H1 (cell line): ENCODE measurements at regions not wholly inside any gene's neighbourhood (a gene's known extent, or its start where the extent isn't known, plus 50 kb on each side); places are given as distances from the start of the nearest gene placed in this dataset.

Source experiments
- CTCF ChIA-PET: fragments of 300-600 bp; sonication (Branson Sonifier 250); formaldehyde crosslinking; loops from one replicate; lab custom pipeline; 2021; ENCODE audit not compliant: partially characterized antibody; lab: Charles Lee
- POLR2A ChIA-PET: fragments of 300-600 bp; sonication (Branson Sonifier 250); formaldehyde crosslinking; loops from one replicate; lab custom pipeline; 2021; ENCODE audit warnings: inconsistent platforms; ENCODE audit not compliant: partially characterized antibody; lab: Charles Lee
- DNase-seq, 2 experiments: peaks; one replicate each; pipeline versions ENCODE4 v3.0.0 to v3.0.0-alpha.2; 2010 to 2022; ENCODE audit warnings: low spot score in 2 of 2, low read depth in 1 of 2, mixed read lengths in 1 of 2
- FAIRE-seq: peaks from 2 replicates; lab custom pipeline; 2011; peaks lifted over from hg19 to GRCh38; lab: Jason Lieb, UNC
- H2AFZ ChIP-seq: 2 replicates; pipeline ENCODE4 v1.8.1; 2012; ENCODE audit warnings: low read length, inconsistent platforms
- H2AK5ac ChIP-seq: 2 replicates; pipeline ENCODE4 v1.6.1; 2013; ENCODE audit warnings: low read depth, low read length
- H2BK120ac ChIP-seq: replicated peaks from 2 replicates; pipeline ENCODE3; 2013; ENCODE audit warnings: low read depth, low read length, inconsistent platforms
- H2BK12ac ChIP-seq: 2 replicates; pipeline ENCODE4 v1.6.1; 2013; ENCODE audit warnings: low read depth, low read length
- H2BK15ac ChIP-seq: 2 replicates; pipeline ENCODE4 v1.6.1; 2013; ENCODE audit warnings: low read length
- H2BK20ac ChIP-seq: 2 replicates; pipeline ENCODE4 v1.6.1; 2013; ENCODE audit warnings: low read length
- H2BK5ac ChIP-seq: 2 replicates; pipeline ENCODE4 v1.6.1; 2013; ENCODE audit warnings: low read depth, low read length
- H3K14ac ChIP-seq: 2 replicates; pipeline ENCODE4 v1.6.1; 2013; ENCODE audit warnings: inconsistent platforms; ENCODE audit not compliant: insufficient read length
- H3K18ac ChIP-seq: 2 replicates; pipeline ENCODE4 v1.6.1; 2013; ENCODE audit warnings: low read length; ENCODE audit errors: extremely low read depth
- H3K23ac ChIP-seq: 2 replicates; pipeline ENCODE4 v1.6.1; 2013; ENCODE audit warnings: inconsistent platforms; ENCODE audit not compliant: insufficient read length
- H3K23me2 ChIP-seq: 2 replicates; pipeline ENCODE4 v1.6.1; 2013; ENCODE audit warnings: low read depth, low read length
- H3K27ac ChIP-seq: 2 replicates; pipeline ENCODE4 v1.6.1; 2011; ENCODE audit warnings: low read depth, low read length, inconsistent platforms
- H3K27me3 ChIP-seq, 4 experiments: replicated peaks in 1 of 4; 1 replicate in 1 of 4; 2 replicates in 3 of 4; pipeline versions ENCODE4 v1.6.1 to v1.8.1; 2011 to 2013; ENCODE audit warnings: low read length in 3 of 4, mild to moderate bottlenecking in 3 of 4, inconsistent platforms in 2 of 4, mixed read lengths in 2 of 4, moderate library complexity in 1 of 4; ENCODE audit not compliant: control insufficient read depth in 3 of 4, insufficient read depth in 3 of 4; ENCODE audit errors: extremely low read depth in 1 of 4
- H3K36me3 ChIP-seq, 4 experiments: 2 replicates each; pipeline versions ENCODE4 v1.6.1 to v1.8.1; 2011 to 2013; ENCODE audit warnings: mild to moderate bottlenecking in 4 of 4, low read length in 3 of 4, moderate library complexity in 2 of 4, control low read depth in 1 of 4, inconsistent platforms in 1 of 4; ENCODE audit not compliant: insufficient read depth in 4 of 4, control insufficient read depth in 2 of 4
- H3K4ac ChIP-seq: replicated peaks from 2 replicates; pipeline ENCODE3; 2013; ENCODE audit warnings: low read length, low read depth, mixed read lengths, inconsistent platforms; ENCODE audit not compliant: insufficient read length
- H3K4me1 ChIP-seq, 4 experiments: replicated peaks in 1 of 4; 1 replicate in 1 of 4; 2 replicates in 3 of 4; pipeline versions ENCODE4 v1.6.1 to v1.8.1; 2011 to 2013; ENCODE audit warnings: low read length in 3 of 4, inconsistent platforms in 2 of 4, mixed read lengths in 1 of 4; ENCODE audit not compliant: insufficient read depth in 4 of 4, control insufficient read depth in 3 of 4
- H3K4me2 ChIP-seq, 2 experiments: 2 replicates each; pipeline versions ENCODE4 v1.6.1 to v1.8.1; 2011 to 2013; ENCODE audit warnings: low read depth in 2 of 2, low read length in 2 of 2, control low read depth in 1 of 2, inconsistent platforms in 1 of 2, mild to moderate bottlenecking in 1 of 2; ENCODE audit not compliant: insufficient read depth in 1 of 2
- H3K4me3 ChIP-seq, 4 experiments: fragments of 200-600, 300-600 bp in 1 of 4; sonication (generic), shearing (Covaris generic), sonication (Bioruptor Twin) in 1 of 4; 2 replicates each; pipeline versions ENCODE4 v1.5.1 to v1.8.1; 2011 to 2016; ENCODE audit warnings: low read length in 4 of 4, low read depth in 3 of 4, control low read depth in 2 of 4, inconsistent platforms in 2 of 4, mild to moderate bottlenecking in 2 of 4, mixed read lengths in 1 of 4, moderate library complexity in 1 of 4; ENCODE audit not compliant: insufficient read depth in 2 of 4; ENCODE audit errors: extremely low read depth in 1 of 4
- H3K56ac ChIP-seq: replicated peaks from 2 replicates; pipeline ENCODE3; 2013; ENCODE audit warnings: low read depth, mild to moderate bottlenecking, mixed read lengths, low read length, inconsistent platforms; ENCODE audit not compliant: insufficient read length
- H3K79me1 ChIP-seq: 2 replicates; pipeline ENCODE4 v1.6.1; 2013; ENCODE audit warnings: low read depth, low read length, control low read depth
- H3K79me2 ChIP-seq, 2 experiments: 2 replicates each; pipeline versions ENCODE4 v1.6.1 to v1.8.1; 2012 to 2013; ENCODE audit warnings: low read length in 2 of 2, mild to moderate bottlenecking in 2 of 2, inconsistent platforms in 1 of 2; ENCODE audit not compliant: insufficient read depth in 2 of 2, control insufficient read depth in 1 of 2
- H3K9ac ChIP-seq, 4 experiments: replicated peaks in 1 of 4; 1 replicate in 1 of 4; 2 replicates in 3 of 4; pipeline versions ENCODE4 v1.6.1 to v1.8.1; 2011 to 2013; ENCODE audit warnings: low read depth in 3 of 4, low read length in 3 of 4, control low read depth in 2 of 4, mild to moderate bottlenecking in 2 of 4, moderate library complexity in 2 of 4, inconsistent platforms in 1 of 4; ENCODE audit errors: extremely low read depth in 1 of 4
- H3K9me3 ChIP-seq, 2 experiments: 2 replicates each; pipeline versions ENCODE4 v1.6.1 to v1.8.1; 2012 to 2013; ENCODE audit warnings: mild to moderate bottlenecking in 2 of 2, moderate library complexity in 2 of 2, control low read depth in 1 of 2, inconsistent platforms in 1 of 2, low read depth in 1 of 2, low read length in 1 of 2, mixed read lengths in 1 of 2; ENCODE audit not compliant: insufficient read depth in 2 of 2
- H4K20me1 ChIP-seq, 2 experiments: replicated peaks in 1 of 2; 2 replicates each; pipeline versions ENCODE3 to v1.8.1; 2011 to 2013; ENCODE audit warnings: inconsistent platforms in 2 of 2, low read length in 2 of 2, mild to moderate bottlenecking in 1 of 2; ENCODE audit not compliant: insufficient read depth in 2 of 2, control insufficient read depth in 1 of 2
- H4K5ac ChIP-seq: 2 replicates; pipeline ENCODE4 v1.6.1; 2013; ENCODE audit warnings: low read length, low read depth, mixed read lengths, inconsistent platforms; ENCODE audit not compliant: insufficient read length
- H4K8ac ChIP-seq: 2 replicates; pipeline ENCODE4 v1.8.0; 2013; ENCODE audit warnings: mild to moderate bottlenecking, moderate library complexity, low read length, inconsistent platforms; ENCODE audit not compliant: insufficient read depth; ENCODE audit errors: extremely low read depth
- H4K91ac ChIP-seq: replicated peaks from 2 replicates; pipeline ENCODE3; 2013; ENCODE audit warnings: low read length, mixed read lengths, inconsistent platforms; ENCODE audit not compliant: insufficient read length
- CEBPB ChIP-seq: IDR thresholded peaks from 2 replicates; pipeline ENCODE4 v1.6.1; 2012; ENCODE audit warnings: low read depth, low read length
- CHD1 ChIP-seq: IDR thresholded peaks from 2 replicates; pipeline ENCODE4 v1.6.1; 2012; ENCODE audit warnings: low read depth, low read length, improper control_type of control experiment
- E2F6 ChIP-seq: IDR thresholded peaks from 2 replicates; pipeline ENCODE4 v1.6.1; 2012; ENCODE audit warnings: inconsistent platforms
- FOSL1 ChIP-seq: IDR thresholded peaks from 2 replicates; pipeline ENCODE4 v1.6.1; 2011; ENCODE audit warnings: mild to moderate bottlenecking, low read depth, low read length, moderate library complexity; ENCODE audit not compliant: insufficient read depth
- HDAC6 ChIP-seq: IDR thresholded peaks from one replicate; pipeline ENCODE4 v1.7.1; 2012; ENCODE audit warnings: low read depth, mild to moderate bottlenecking, inconsistent platforms, low read length, moderate library complexity
- JUN ChIP-seq: IDR thresholded peaks from 2 replicates; pipeline ENCODE4 v1.6.1; 2011; ENCODE audit warnings: low read depth, mild to moderate bottlenecking, improper control_type of control experiment, low read length
- JUND ChIP-seq: IDR thresholded peaks from 2 replicates; pipeline ENCODE4 v1.6.1; 2011; ENCODE audit warnings: mild to moderate bottlenecking, improper control_type of control experiment, low read length
- MAFK ChIP-seq: IDR thresholded peaks from 2 replicates; pipeline ENCODE4 v1.6.1; 2012; ENCODE audit warnings: low read depth, mild to moderate bottlenecking, improper control_type of control experiment, low read length
- NANOG ChIP-seq: IDR thresholded peaks from 2 replicates; pipeline ENCODE4 v1.6.1; 2011; ENCODE audit warnings: low read length, low read depth, mild to moderate bottlenecking, inconsistent platforms; ENCODE audit not compliant: insufficient read depth, poor library complexity, severe bottlenecking
- POLR2AphosphoS5 ChIP-seq: IDR thresholded peaks from 2 replicates; pipeline ENCODE4 v1.6.1; 2011; ENCODE audit warnings: low read depth, low read length
- SP1 ChIP-seq: IDR thresholded peaks from 2 replicates; pipeline ENCODE4 v1.6.1; 2011; ENCODE audit warnings: low read depth, low read length
- SP4 ChIP-seq: IDR thresholded peaks from 2 replicates; pipeline ENCODE4 v1.6.1; 2012; ENCODE audit warnings: low read length, inconsistent platforms
- SRF ChIP-seq: IDR thresholded peaks from 2 replicates; pipeline ENCODE4 v1.6.1; 2011; ENCODE audit warnings: mild to moderate bottlenecking, low read depth, low read length, moderate library complexity
- YY1 ChIP-seq: IDR thresholded peaks from 2 replicates; pipeline ENCODE4 v1.6.1; 2011; ENCODE audit warnings: low read depth, mild to moderate bottlenecking, low read length
- WGBS, 2 experiments: shearing (Covaris generic) in 1 of 2; methylation state at CpG; one replicate each; pipeline versions ENCODE4 v1.1.6 to v1.1.7; 2013 to 2015; ENCODE audit warnings: low lambda C conversion rate in 2 of 2, mixed read lengths in 2 of 2, inconsistent platforms in 1 of 2, low coverage in 1 of 2, missing lambda C conversion rate in 1 of 2; ENCODE audit not compliant: insufficient replicate concordance in 2 of 2, insufficient coverage in 1 of 2, insufficient read length in 1 of 2; ENCODE audit errors: extremely low coverage in 1 of 2, missing lambda C conversion rate in 1 of 2; 5-methylcytosine and 5-hydroxymethylcytosine counted together

GRCh38 chr2:239833269-239834109, 191.7 kb downstream of the NDUFA10 start:
- H3K23ac ChIP-seq, result no peak overlapping the region
- TF ChIP-seq YY1 (no peak), HDAC6 (no peak), JUN (no peak), CEBPB (no peak), CHD1 (no peak), POLR2AphosphoS5 (no peak), MAFK (no peak), SRF (no peak), FOSL1 (no peak), E2F6 (no peak), NANOG (no peak), JUND (no peak), SP1 (no peak), SP4 (no peak)

More at GRCh38 chr2:239833269-239834109, 191.7 kb downstream of the NDUFA10 start:
- Histone ChIP-seq H2BK12ac (no peak overlapping the region), H3K36me3 (no peaks in the 10 kb centered on the region), H4K8ac (no peak overlapping the region; the same call in 1 of the 2 replicates), H3K23me2 (no peaks in the 10 kb centered on the region), H3K4ac (no peak overlapping the region), H3K4me3 (no peak overlapping the region), H3K9me3 (no peaks in the 10 kb centered on the region), H3K56ac (no peak overlapping the region), H2BK120ac (no peak overlapping the region), H3K79me2 (no peaks in the 10 kb centered on the region), H4K91ac (no peak overlapping the region), H3K27ac (no peak overlapping the region), H3K79me1 (no peaks in the 10 kb centered on the region), H3K18ac (no peak overlapping the region), H3K14ac (no peak overlapping the region), H2BK20ac (no peak overlapping the region), H3K9ac (no peak overlapping the region), H3K4me2 (no peak overlapping the region), H3K4me1 (peaks cover 0 to 8% (median 4%) of the 10 kb centered on the region in 4 experiments; a peak in 5 of 7 replicates), H2BK15ac (no peak overlapping the region), H2AK5ac (no peak overlapping the region), H4K20me1 (no peaks in the 10 kb centered on the region), H3K27me3 (no peaks in the 10 kb centered on the region), H4K5ac (no peak overlapping the region), H2AFZ (no peak overlapping the region), H2BK5ac (no peak overlapping the region)
- POLR2A ChIA-PET, result no interaction called here
- WGBS, 2 experiments, result 93% methylated on average over 18 of the region's 21 CpGs; no CpG with 5 or more reads in 1 of the 2 experiments
- no peak for FAIRE-seq
- DNase-seq, result no peak
- CTCF ChIA-PET, result no interaction called here
